COLO829 (cell line): ENCODE measurements at regions not wholly inside any gene's neighbourhood (a gene's known extent, or its start where the extent isn't known, plus 50 kb on each side); places are given as distances from the start of the nearest gene placed in this dataset.
"Not testable (repeated sequence)": the region's sequence is repeated elsewhere in the genome, so short reads cannot be mapped to it uniquely, and the experiment has no call there.

Experiments used
- DNase-seq: peaks from one replicate; pipeline ENCODE4 v3.0.0; 2012; ENCODE audit warnings: low spot score

DNA sequence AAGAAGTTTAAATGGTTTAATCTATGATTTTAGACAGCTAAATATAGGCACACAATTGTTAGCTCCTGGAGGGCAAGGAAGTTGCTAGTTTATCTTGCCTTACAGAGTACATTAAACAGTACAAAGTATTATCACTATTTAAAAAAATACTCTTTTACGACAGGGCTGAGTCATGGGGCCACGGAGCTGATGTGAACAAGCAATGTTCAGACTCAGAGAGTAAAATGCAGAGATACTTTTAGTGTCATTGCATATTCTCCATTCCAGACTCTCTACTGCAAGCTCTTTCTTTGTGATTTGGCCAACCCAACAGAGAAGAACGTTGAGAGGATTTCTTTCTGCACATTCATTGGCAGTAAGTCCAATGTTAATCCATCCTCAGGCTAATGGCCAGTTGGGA, 352.4 kb downstream of the SPRY2 start:
- no peak for DNase-seq

DNA sequence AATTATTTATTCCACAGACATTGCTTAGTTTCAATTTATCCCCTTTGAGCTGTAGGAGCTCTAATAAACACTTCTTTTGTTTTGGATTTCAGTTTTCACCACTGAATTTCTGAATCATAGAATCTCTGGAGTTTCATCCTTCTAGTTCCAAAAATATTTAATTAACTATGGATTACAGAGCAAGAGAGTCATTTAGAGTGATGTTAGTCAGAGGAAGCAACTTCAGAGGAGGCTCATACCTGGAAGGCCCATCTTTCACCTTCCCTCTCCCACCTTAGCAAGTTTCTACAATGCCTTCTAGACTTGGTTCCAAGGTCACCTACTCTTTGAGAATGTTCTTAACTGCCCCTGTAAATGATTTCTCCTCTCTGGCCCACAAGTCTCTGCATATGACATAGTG, 353.2 kb downstream of the SPRY2 start:
- no peak for DNase-seq

DNA sequence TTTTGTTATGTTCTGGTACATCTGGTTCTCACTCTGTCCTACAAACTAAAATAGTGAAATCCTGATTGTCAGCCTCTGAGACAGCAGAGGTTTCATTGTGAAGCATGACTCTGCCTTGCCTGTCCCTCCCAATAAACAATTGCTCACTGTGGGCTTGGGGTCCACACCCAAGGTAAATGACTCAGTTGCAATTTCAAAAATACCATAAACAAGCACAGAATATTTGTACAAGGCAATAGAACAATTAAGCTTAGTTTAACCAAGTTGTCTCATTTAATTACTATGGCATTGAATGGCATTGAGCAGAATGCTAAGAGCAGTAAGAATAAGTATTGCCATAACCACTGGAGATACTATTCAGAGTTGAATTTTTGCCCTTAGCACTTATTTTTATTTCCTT, 353.6 kb downstream of the SPRY2 start:
- DNase-seq, result no peak

DNA sequence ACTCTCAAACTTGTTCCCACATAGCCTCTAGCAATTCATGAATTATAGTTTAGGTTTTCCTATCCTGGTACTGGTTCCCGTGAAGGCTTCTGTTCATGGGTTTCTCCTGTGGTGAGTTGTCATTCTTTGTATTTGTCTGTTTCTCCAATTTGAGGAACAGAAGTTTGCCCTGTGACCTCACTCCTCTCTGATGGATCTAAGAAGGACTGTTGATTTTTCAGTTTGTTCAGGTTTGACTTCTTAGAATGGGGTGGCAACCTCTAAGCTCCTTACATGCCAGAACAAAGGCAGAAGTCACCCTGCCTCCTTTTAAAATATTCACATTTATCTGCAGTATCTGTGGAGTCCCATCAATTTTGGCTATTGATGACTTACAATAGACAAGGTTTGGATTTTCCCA, 354.0 kb downstream of the SPRY2 start:
- DNase-seq, result no peak

DNA sequence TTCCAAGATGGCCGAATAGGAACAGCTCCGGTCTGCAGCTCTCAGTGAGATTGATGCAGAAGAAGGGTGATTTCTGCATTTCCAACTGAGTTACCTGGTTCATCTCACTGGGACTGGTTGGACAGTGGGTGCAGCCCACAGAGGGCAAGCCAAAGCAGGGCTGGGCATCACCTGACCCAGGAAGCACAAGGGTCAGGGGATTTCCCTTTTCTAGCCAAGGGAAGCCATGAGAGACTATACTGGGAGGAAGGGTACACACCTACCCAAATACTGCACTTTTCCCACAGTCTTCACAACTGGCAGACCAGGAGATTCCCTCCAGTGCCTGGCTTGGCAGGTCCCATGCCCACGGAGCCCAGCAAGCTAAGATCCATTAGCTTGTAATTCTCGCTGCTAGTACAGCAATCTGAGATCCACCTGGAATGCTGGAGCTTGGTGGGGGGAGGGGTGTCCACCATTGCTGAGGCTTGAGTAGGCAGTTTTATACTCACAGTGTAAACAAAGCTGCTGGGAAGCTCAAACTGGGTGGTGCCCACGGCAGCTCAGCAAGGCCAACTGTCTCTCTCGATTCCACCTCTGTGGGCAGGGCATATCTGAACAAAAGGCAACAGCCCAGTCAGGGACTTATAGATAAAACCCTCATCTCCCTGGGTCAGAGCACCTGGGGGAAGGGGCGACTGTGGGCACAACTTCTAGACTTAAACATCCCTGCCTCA, 365.8 kb downstream of the SPRY2 start:
- not testable (repeated sequence) for DNase-seq

DNA sequence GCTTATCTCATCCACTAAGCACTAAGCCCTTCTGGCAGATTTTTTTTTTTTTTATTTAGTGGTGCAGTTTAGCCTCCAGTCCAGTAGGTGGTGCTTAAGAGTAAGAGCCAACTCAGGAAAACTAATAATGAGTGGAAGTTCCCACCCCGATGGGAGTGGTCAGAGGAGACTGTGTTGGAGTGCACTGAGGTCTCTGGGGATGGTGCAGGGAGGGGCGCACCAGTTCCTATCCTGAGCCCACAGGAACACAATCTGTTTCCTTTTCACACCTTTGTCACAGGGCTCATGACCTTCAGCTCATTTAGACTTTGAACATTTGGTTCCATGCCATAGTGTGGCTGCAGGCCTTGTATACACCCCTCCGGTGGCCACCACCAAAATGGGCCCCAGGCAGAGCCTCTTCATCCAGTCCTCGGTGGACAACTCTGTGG, 367.4 kb downstream of the SPRY2 start:
- DNase-seq, result no peak

DNA sequence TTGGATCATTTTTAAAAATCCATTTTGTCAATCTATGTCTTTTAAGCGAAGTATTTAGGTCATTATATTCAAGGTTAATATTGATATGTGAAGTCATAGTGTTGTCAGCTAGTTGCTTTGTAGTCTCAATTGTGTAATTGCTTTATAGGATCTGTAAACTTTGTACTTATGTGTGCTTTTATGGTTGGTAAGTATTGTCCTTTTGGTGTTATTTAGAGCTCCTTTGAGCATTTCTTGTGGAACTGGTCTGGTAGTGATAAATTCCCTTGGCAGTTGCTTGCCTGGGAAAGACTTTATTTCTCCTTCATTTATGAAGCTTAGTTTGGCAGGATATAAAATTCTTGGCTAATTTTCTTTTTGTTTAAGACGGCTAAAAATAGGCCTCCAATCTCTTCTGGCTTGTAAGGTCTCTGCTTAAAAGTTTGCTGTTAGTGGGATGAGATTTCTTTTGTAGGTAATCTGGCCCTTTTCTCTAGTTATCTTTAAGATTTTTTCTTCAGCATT, 368.8 kb downstream of the SPRY2 start:
- DNase-seq, result no peak

DNA sequence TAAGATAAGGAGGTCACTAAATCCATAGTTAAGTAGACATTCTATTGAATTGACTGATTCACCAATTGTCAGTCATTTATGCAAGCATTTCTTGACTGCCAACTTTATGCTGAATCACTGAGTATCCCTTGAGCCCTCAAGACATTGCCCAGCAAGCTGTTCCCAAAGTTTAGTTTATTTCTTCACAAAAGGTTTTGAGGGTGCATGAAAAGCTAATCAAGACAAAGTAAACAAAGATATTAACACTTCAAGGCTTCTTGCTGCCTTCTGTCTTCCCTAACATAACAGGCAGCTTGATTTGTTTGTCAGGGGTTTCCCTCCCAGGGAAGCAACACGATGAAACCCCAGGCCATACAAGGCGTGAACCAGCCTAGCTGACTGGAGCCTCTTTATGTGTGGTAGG, 374.4 kb downstream of the SPRY2 start:
- no peak for DNase-seq

DNA sequence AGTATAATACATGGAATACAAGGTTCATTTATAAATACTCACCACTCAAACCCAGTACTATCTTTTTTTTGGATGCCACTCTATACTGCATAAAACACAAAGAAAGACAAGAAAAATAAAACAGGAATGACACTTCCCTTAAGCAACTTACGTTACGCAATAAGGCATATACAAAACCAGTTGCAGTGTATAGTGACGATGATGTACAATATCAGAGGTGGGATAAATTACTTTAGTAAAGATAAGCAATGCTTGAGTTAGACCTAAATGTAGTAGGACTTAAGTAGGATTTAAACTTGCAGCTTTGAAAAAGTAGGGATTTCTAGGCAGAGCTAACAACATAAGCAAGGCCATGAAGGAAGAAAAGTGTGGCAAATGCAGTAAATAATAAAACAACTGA, 374.9 kb downstream of the SPRY2 start:
- no peak for DNase-seq

DNA sequence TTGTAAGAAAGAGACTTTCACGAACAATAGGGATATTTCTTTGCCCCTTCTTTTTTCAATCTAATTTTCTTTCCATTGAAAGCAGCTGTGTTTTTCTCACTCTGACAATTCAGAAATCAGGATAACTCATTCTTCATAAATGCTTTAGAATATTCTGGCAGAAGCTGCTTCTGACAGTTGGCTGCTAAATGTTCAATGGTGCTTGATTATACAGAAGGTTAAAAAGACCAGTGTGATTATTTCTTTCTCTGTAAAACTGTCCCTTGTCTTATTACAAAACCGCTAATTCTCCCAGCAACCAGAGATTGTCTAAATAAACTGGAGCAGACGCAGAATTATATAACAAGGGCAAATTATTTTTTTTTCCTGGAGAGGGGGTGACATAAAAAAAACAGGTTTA, 394.4 kb downstream of the SPRY2 start:
- no peak for DNase-seq

DNA sequence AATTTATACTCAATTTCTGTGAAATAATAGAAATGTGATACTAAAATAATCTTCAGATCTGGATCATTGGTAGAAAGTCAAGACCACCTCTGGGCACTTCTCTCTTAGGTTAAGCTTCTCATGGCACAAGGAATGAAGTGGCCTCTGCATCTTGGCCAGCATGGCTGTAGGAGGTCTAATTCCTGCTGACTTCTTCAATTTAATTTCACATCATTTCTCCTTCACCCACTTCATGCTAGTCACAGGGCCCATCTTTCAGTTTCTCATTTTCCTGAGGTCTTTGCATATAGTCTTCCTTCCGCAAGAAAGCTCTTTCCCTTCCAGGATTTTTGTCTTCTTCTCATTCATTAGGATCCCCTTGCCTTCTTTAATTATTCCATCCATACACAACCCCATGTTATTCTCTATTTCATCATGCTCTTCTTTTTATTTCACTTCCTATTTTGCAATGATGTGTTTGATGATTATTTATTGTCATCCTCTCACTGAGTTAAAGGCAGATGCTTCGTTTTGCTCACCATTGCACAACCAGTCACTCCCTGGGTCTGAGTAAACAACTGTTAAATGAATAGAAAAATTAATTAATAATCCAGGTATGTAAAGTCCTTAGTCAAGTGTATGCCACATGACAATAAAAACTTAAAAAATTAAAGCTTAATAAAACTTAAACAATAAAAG, 397.4 kb downstream of the SPRY2 start:
- DNase-seq, result no peak

DNA sequence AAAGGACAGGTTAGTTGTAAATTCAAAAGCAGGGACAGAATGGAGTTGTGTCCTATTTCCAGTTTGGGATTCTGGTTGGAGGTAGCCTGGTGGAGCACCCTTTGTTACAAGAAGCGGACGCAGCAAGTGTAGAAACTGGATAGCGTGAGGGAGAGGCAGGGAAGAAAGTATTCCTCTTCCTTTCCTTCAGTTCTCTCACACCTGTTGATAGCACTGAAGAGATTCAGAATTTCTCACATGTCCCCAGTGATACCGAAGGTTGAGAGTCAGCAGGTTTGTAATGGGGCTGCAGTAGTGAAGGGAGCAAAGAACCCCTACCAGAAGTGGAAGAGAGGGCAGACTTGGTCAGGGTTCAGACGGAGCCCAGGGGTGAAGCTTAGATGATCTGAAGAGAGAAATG, 399.2 kb downstream of the SPRY2 start:
- no peak for DNase-seq

DNA sequence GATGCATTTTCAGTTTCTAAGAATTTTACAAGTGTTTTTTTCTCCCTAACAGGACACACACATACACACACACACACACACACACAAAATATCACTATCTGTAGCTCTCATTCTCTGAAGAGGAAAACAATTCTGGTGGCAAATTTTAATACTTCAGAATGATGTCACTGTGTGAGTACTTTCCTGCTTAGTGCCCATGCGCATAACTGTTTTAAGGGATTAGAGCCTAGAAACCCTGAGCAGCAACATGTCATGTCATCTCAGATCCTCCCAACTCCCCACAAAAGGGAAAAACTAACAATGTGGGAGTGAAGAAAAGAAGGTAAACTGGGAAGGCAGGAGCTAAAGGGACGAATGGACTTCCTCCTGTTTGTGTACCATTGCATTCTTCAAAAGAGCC, 401.2 kb downstream of the SPRY2 start:
- DNase-seq, result no peak

DNA sequence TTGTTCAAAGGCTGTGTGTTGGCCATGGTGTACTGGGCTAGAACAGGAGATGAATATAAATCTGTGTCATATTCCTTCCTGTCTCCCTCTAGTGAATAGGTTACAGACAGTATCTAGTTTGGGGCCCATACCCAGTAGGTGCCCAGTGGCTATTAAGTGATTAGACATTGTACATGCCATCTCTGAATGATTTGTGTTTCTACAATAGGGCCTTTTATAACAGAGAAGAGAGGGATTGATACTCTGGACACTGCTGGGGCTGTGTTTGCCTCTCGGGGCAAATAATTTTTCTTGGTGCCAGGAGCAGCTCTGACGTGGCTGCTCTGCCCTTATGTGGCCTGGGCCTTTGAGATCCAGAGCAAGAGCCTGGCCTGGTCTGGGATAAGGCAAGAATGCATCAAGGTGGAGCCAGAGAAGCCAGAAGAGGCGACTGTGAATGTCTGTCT, 403.1 kb downstream of the SPRY2 start:
- peak; percentile 74 for DNase-seq

DNA sequence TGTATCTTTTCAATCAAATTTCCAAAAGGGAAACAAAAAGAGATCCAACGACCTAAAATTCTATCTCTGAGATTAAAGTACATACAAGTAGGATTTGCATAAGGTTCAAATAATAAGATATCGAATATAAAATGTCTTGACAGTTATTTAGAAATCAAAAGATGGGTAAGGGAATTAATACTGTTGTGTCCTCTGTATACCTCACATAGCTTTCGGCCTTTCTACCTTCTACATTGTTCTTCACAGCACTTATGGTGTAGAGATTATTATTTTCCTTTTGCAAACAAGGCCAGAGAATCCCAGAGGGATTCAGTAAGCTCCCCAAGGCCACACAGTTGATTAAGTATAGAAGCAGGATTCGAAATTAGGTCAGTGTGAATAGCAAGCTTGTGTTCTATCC, 403.6 kb downstream of the SPRY2 start:
- DNase-seq, result no peak

DNA sequence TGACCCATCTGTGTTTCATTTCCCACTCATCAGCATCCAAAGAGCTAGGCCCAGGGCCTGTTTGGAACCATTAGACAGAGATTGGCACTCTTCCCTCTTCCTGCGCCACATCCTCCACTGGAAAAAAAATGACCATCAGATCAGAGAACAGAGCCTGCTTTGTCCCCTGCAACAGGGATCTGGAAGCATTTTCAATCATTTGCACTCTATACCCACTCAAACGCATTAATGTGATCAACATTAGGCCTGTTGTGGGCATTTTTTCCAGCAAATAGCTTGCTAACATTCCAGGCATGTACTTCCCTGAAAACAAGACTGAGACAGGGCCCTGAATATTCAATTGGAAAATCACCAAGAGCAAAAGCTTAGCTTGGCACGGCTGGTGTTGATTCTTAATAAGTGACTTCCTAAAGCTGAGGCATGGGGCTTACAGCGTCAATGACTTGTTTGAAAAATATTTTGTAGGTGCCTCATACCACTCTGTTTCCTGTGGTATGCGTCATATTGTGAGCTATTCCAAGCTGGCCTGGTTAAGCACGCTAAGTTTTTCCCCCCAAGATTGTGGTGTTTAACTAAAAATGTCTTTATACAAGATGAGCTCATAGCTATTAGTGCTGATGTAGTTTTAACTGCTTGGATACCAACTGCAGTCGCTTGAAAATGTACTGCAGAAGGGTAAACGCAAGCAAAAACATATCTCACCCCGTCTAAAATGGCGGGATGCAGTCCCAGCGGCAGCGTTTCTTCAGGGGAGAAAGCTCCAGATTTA, 404.4 kb downstream of the SPRY2 start:
- DNase-seq, result peak; percentile 91

DNA sequence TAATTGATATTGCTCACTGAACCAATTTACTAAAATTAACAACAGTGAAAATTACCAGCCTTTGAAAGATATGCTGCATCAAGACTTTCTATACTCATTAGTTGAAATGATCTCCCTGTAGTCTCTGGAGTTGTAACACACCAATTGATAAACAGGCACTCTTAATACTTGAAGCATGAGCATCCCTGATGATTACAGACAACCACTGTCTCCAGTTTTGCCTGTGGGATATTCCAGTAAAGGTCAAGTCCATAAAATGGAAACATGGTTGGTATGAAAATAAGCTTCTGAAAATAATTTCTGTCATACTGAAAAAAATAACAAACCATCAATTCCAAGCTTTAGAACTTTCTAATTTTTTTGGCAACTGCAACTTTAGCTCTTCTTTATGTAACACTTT, 405.8 kb downstream of the SPRY2 start:
- peak; percentile 74 for DNase-seq

DNA sequence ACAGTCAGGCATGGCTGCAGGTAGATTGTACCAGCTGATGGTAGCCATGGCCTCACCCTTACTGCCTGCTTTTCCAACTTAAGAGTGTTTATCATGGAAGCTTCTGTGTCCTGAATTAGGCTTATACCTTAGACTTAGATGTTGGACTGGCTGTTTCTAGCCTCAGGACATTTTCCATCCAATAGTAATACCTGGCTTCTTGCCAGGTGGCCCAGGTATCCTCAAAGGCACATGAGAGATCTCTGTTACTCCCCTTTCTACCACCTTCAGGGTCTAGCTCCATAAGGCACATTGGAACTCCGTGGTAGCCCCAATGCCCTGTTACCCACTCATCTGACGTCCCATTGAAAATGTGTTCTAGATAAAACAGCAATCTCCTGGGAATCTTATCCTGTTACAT, 407.5 kb downstream of the SPRY2 start:
- no peak for DNase-seq

DNA sequence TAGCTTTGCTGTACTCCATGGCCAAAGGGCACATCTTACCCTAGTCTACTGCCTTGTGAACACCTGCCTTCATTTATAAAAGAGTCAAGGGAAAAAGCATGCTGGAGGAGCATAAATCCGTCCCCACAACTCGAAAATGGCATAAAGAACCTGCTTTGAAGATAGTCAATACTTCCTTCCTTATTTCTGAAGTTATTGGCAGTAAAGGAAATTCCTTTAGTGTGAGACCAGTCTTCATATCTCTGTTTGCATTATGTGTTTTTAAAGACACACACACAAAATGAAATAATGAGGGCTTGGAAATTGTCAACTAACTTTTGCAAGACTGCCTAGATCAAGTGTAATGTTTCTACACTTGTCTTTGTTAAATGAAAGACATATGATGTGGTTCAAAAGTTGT, 408.4 kb downstream of the SPRY2 start:
- DNase-seq, result no peak

DNA sequence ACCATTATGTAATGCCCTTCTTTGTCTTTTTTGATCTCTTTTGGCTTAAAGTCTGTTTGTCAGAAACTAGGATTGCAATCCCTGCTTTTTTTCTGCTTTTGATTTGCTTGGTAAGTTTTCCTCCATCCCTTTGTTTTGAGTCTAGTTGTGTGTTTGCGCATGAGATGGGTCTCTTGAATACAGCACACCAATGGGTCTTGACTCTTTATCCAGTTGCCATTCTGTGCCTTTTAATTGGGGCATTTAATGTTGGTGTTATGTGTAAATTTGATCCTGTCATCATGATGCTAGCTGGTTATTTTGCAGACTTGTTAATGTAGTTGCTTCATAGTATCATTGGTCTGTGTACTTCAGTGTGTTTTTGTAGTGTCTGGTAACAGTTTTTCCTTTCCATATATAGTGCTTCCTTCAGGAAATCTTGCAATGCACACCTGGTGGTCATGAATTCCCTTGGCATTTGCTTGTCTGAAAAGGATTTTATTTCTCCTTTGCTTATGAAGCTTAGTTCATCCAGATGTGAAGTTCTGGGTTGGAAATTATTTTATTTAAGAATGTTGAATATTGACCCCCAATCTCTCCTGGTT, 416.9 kb downstream of the SPRY2 start:
- DNase-seq, result not testable (repeated sequence)

DNA sequence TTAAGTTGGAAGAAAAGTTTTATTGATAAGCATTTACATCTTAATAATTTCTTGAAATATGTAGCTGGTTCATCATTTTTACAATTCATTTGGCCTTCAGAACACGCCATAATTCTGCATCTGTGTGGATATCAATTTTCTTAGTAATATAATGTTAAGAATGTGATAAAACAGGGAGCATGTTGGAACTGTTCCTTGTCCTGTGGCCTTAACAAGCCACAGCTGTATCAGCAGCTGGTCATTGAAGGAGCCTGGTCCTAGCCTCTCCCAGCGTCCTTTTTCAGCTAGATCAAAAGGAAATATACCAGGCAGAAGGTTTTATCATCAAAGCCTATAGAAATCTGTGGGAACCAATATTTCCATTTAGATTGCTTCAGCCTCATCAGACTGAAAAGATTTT, 421.8 kb downstream of the SPRY2 start:
- no peak for DNase-seq

DNA sequence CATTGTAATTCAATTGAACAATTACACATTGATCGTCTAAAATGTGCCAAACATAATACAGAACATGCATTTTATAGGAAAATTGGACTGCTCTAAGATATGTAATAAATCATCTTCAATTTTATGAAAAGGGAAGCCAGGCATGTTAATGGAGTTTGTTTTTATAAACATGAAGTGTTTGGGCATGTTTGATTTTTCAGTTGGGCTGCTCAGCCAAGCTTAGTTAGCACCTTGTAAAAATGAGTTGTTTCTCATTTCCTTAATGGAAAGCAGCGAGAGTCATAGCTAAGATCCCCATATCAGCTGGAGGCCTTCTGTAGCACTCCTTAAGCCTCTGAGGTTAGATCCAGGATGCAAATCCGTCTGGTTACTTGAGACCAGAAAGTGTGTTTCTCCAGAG, 422.3 kb downstream of the SPRY2 start:
- no peak for DNase-seq

DNA sequence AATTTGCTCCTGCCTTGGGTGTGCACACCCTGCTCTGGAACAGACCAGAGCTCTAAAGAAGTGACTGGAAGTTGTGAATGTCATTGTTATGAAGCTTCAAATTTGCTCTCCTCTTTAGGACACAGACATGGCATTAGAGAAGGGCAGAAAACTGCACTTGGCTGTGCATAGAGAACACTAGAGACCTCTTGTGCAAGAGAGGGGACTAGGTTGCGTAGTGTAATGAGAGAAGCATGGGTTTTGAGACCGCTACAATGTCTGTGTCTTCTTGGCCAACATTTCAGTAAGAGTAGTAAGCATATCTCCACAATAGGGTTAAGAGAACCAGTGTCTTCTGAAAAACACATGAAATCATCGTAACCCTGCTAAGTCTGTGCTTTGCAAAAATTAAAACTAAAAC, 423.3 kb downstream of the SPRY2 start:
- no peak for DNase-seq
